ENCODE measurements at regions not wholly inside any gene's neighbourhood (a gene's known extent, or its start where the extent isn't known, plus 50 kb on each side); places are given as distances from the start of the nearest gene placed in this dataset.

GRCh38 chr3:20808864-20809263 is 622.9 kb upstream of the SGO1 start:
- H3K27me3 ChIP-seq (ENCODE audit: insufficient read depth, low read length), result no peaks in the 10 kb centered on the region

DNA sequence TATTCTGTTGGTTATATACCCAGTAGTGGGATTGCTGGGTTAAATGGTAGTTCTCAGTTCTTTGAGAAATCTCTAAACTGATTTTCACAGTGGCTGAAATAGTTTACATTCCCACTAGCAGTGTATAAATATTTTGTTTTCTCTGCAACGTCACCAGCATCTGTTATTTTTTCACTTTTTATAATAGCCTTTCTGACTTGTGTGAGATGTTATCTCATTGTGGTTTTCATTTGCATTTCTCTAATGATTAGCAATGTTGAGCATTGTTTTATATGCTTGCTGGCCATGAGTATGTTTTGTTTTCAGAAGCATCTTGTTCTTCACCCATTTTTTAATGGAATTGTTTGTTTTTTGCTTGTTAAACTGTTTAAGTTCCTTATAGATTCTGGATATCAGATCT is 612.7 kb upstream of the SGO1 start:
- Histone ChIP-seq H3K4me3 (ENCODE audit: low read length) (no peak overlapping the region), H3K4me1 (ENCODE audit: insufficient read depth, low read length) (no peaks in the 10 kb centered on the region), H3K9me3 (ENCODE audit: insufficient read depth, low read depth, low read length) (peaks cover 5% of the 10 kb centered on the region; the same call in 1 of the 2 replicates), H3K9ac (ENCODE audit: low read depth, low read length) (no peak overlapping the region), H3K27me3 (ENCODE audit: insufficient read depth, low read length) (no peaks in the 10 kb centered on the region), H3K27ac (ENCODE audit: low read length) (no peak overlapping the region), H3K36me3 (ENCODE audit: insufficient read depth, low read depth, low read length) (no peaks in the 10 kb centered on the region)

More at GRCh38 chr3:20808864-20809263, 622.9 kb upstream of the SGO1 start:
- no peaks in the 10 kb centered on the region for H3K9me3 ChIP-seq (ENCODE audit: insufficient read depth, low read depth, low read length)
- H3K9ac ChIP-seq (ENCODE audit: low read depth, low read length), result no peak overlapping the region
- peaks cover 7% of the 10 kb centered on the region; the same call in 1 of the 2 replicates for H3K4me1 ChIP-seq (ENCODE audit: insufficient read depth, low read length)
- no peaks in the 10 kb centered on the region for H3K36me3 ChIP-seq (ENCODE audit: insufficient read depth, low read depth, low read length)
- H3K27ac ChIP-seq (ENCODE audit: low read length), result no peak overlapping the region
- H3K4me3 ChIP-seq (ENCODE audit: low read length), result no peak overlapping the region

DNA sequence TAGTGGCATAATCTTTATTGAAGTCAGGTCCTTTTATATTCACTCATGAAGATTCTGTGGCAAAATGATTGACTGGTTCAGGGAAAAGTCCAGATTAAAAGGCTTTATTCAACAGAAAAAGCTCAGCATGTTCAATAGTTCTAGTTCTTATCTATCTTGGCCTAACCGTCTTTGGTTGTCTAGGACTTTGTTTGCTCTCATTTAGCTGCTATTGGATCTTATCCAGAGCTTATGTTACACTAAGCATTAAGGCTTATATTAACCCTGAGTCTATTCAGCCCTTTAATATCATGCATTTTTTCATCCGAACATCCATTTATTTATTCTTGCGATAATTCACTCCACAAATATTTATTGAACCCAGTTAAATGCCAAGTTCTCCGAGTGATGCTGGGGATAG is 601.0 kb upstream of the SGO1 start:
- Histone ChIP-seq H3K9ac (ENCODE audit: low read depth, low read length) (no peak overlapping the region), H3K4me1 (ENCODE audit: insufficient read depth, low read length) (no peaks in the 10 kb centered on the region), H3K36me3 (ENCODE audit: insufficient read depth, low read depth, low read length) (no peaks in the 10 kb centered on the region), H3K27ac (ENCODE audit: low read length) (no peak overlapping the region), H3K27me3 (ENCODE audit: insufficient read depth, low read length) (no peaks in the 10 kb centered on the region), H3K9me3 (ENCODE audit: insufficient read depth, low read depth, low read length) (no peaks in the 10 kb centered on the region), H3K4me3 (ENCODE audit: low read length) (no peak overlapping the region)

- no peaks in the 10 kb centered on the region for H3K4me1 ChIP-seq (ENCODE audit: insufficient read depth, low read length)
- no peaks in the 10 kb centered on the region for H3K27me3 ChIP-seq (ENCODE audit: insufficient read depth, low read length)
- H3K4me3 ChIP-seq (ENCODE audit: low read length), result no peak overlapping the region
- H3K36me3 ChIP-seq (ENCODE audit: insufficient read depth, low read depth, low read length), result no peaks in the 10 kb centered on the region
- no peak overlapping the region for H3K9ac ChIP-seq (ENCODE audit: low read depth, low read length)
- H3K9me3 ChIP-seq (ENCODE audit: insufficient read depth, low read depth, low read length), result no peaks in the 10 kb centered on the region
- no peak overlapping the region for H3K27ac ChIP-seq (ENCODE audit: low read length)
Measured at GRCh38 chr3:20776692-20777091, 590.7 kb upstream of the SGO1 start.

DNA sequence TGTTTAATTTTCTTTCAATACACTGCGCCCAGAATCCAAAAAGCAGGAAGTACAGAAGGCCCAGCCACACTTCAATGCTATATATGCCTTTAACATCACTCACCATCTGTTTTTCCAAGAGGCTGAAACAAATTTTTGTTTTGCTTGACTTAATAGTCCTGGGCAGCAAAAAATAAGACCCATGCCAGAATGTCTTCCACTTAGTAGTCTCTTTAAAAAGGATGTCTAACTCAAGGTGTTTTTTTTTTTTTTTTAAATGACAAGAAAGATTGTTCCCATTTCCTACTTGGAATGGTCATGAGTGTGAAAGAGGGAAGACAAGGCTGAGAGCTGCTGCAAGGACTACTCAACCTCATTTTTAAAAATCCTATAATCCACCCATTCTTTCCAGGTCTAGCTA is 590.3 kb upstream of the SGO1 start:
- H3K27ac ChIP-seq (ENCODE audit: low read length), result no peak overlapping the region
- no peaks in the 10 kb centered on the region for H3K4me1 ChIP-seq (ENCODE audit: insufficient read depth, low read length)
- H3K9me3 ChIP-seq (ENCODE audit: insufficient read depth, low read depth, low read length), result no peaks in the 10 kb centered on the region
- no peaks in the 10 kb centered on the region for H3K27me3 ChIP-seq (ENCODE audit: insufficient read depth, low read length)
- no peak overlapping the region for H3K4me3 ChIP-seq (ENCODE audit: low read length)
- H3K9ac ChIP-seq (ENCODE audit: low read depth, low read length), result no peak overlapping the region
- no peaks in the 10 kb centered on the region for H3K36me3 ChIP-seq (ENCODE audit: insufficient read depth, low read depth, low read length)

DNA sequence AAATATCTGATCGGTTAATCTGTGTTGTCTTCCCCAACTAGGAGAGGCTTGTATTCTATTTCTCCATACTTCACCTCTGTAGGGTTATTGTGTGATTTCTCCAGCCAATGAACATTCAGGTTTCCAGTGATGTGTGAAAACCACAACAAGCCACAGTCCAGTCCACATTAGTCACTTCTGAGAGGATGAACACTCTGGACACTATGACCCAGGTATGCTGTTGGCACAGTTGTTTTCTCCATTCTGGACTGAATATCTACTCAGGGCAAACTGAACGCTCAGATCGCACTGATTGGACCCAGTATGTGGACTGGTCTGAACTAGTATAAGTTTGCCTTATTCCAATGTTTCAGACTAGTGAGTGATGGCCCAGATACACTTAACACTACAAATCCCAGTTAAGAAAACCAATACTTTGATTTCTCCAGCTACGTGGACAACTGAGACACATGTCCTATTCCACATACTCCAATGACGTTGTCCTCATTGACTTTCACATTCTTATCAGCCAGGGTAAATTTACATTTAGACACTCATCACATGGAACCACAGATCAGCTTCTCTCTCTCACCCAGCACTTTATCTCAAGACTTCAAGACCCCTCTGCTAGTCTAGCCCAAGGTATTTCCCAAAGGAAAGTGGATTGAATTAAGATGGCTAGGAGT is 587.4 kb upstream of the SGO1 start:
- Histone ChIP-seq H3K27me3 (ENCODE audit: insufficient read depth, low read length) (no peaks in the 10 kb centered on the region), H3K36me3 (ENCODE audit: insufficient read depth, low read depth, low read length) (no peaks in the 10 kb centered on the region), H3K4me1 (ENCODE audit: insufficient read depth, low read length) (no peaks in the 10 kb centered on the region), H3K27ac (ENCODE audit: low read length) (no peak overlapping the region), H3K9me3 (ENCODE audit: insufficient read depth, low read depth, low read length) (no peaks in the 10 kb centered on the region), H3K9ac (ENCODE audit: low read depth, low read length) (no peak overlapping the region), H3K4me3 (ENCODE audit: low read length) (no peak overlapping the region)

DNA sequence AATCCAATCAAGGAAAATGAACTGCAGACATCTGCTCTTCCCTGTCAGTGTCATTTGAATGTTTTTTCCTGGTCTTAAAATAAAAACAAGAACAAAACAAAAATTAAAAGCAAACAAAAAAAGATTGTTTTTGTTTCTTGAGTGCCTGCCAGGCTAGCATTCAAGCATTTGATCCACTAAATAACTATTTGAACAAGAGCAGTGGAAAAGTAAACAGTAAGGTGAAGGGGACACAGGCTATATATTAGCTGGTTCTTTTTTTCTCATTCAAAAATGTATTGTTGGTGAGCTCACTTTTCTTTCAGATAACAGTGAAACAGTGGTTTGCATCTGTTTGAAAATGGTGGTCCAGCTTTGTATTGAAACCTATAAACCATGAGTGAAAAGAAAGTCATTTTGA is 586.9 kb upstream of the SGO1 start:
- H3K27me3 ChIP-seq (ENCODE audit: insufficient read depth, low read length), result no peaks in the 10 kb centered on the region
- H3K36me3 ChIP-seq (ENCODE audit: insufficient read depth, low read depth, low read length), result no peaks in the 10 kb centered on the region
- H3K4me3 ChIP-seq (ENCODE audit: low read length), result no peak overlapping the region
- H3K9ac ChIP-seq (ENCODE audit: low read depth, low read length), result no peak overlapping the region
- no peaks in the 10 kb centered on the region for H3K9me3 ChIP-seq (ENCODE audit: insufficient read depth, low read depth, low read length)
- H3K4me1 ChIP-seq (ENCODE audit: insufficient read depth, low read length), result no peaks in the 10 kb centered on the region
- no peak overlapping the region for H3K27ac ChIP-seq (ENCODE audit: low read length)

DNA sequence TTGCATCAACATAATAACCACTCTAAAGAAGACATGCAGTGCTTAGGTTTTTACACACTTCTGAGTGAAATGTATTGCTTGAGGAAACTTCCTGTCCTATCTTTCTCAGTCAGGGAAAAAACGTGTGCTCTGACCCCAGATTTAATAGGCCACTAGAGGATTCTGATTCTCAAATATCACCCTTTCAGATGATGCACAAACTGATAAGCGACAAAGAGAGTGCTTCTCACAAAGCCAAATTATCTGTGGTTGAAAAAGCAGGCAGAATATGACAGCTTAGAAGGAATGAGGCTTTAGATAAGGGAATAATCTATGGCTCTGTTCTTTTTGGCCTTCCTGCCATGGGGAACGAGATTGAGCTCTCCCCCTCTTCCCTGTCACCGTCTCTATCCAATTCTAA is 583.4 kb upstream of the SGO1 start:
- no peak overlapping the region for H3K27ac ChIP-seq (ENCODE audit: low read length)
- no peaks in the 10 kb centered on the region for H3K36me3 ChIP-seq (ENCODE audit: insufficient read depth, low read depth, low read length)
- no peak overlapping the region for H3K9ac ChIP-seq (ENCODE audit: low read depth, low read length)
- no peaks in the 10 kb centered on the region for H3K4me1 ChIP-seq (ENCODE audit: insufficient read depth, low read length)
- no peaks in the 10 kb centered on the region for H3K27me3 ChIP-seq (ENCODE audit: insufficient read depth, low read length)
- no peak overlapping the region for H3K4me3 ChIP-seq (ENCODE audit: low read length)
- H3K9me3 ChIP-seq (ENCODE audit: insufficient read depth, low read depth, low read length), result no peaks in the 10 kb centered on the region

DNA sequence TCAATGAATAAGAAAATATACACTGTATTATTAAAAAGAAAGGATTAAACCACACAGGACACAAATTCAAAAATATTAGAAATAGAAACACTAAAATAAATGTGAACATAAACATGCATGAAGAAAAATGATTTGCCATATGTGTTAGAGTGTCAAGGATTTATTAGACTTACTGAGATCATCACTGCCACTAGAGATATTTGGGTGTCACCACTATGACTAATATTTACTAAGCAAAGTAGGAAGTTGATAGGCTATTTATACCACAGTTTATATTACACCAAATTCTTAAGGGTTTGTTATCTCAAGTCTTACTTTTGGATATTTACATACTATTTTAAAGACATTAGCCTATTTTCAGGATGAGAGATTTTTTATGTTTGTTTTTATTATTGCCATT is 575.0 kb upstream of the SGO1 start:
- H3K9ac ChIP-seq (ENCODE audit: low read depth, low read length), result no peak overlapping the region
- no peaks in the 10 kb centered on the region for H3K27me3 ChIP-seq (ENCODE audit: insufficient read depth, low read length)
- H3K4me1 ChIP-seq (ENCODE audit: insufficient read depth, low read length), result no peaks in the 10 kb centered on the region
- no peak overlapping the region for H3K4me3 ChIP-seq (ENCODE audit: low read length)
- no peaks in the 10 kb centered on the region for H3K36me3 ChIP-seq (ENCODE audit: insufficient read depth, low read depth, low read length)
- no peaks in the 10 kb centered on the region; the same call in 1 of the 2 replicates for H3K9me3 ChIP-seq (ENCODE audit: insufficient read depth, low read depth, low read length)
- no peak overlapping the region for H3K27ac ChIP-seq (ENCODE audit: low read length)

- Histone ChIP-seq H3K9me3 (ENCODE audit: insufficient read depth, low read depth, low read length) (no peaks in the 10 kb centered on the region; the same call in 1 of the 2 replicates), H3K9ac (ENCODE audit: low read depth, low read length) (no peak overlapping the region), H3K4me3 (ENCODE audit: low read length) (no peak overlapping the region), H3K36me3 (ENCODE audit: insufficient read depth, low read depth, low read length) (no peaks in the 10 kb centered on the region), H3K27me3 (ENCODE audit: insufficient read depth, low read length) (no peaks in the 10 kb centered on the region), H3K4me1 (ENCODE audit: insufficient read depth, low read length) (no peaks in the 10 kb centered on the region), H3K27ac (ENCODE audit: low read length) (no peak overlapping the region)
Measured at GRCh38 chr3:20752416-20752815, 566.4 kb upstream of the SGO1 start.

DNA sequence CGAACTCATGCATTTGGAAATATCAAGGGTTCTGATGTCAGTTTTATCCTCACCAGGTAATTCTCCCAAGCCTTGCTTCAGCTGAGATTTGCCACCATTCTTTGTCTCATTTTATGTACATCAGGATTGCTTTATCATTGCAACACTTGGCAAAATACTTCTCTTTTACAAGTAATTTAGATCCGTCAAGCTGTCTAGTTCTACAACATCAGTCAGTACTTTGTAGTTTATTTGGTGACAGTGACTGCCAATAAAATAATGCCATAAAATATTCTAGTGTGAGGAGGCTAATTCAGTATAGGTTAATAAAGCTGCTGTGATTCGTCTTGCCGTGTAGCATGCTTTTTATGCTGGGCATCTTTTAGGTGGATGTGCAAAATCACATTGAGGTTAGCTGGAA is 565.3 kb upstream of the SGO1 start:
- no peaks in the 10 kb centered on the region; the same call in 1 of the 2 replicates for H3K9me3 ChIP-seq (ENCODE audit: insufficient read depth, low read depth, low read length)
- H3K4me3 ChIP-seq (ENCODE audit: low read length), result no peak overlapping the region
- no peaks in the 10 kb centered on the region for H3K27me3 ChIP-seq (ENCODE audit: insufficient read depth, low read length)
- no peaks in the 10 kb centered on the region for H3K36me3 ChIP-seq (ENCODE audit: insufficient read depth, low read depth, low read length)
- no peak overlapping the region for H3K27ac ChIP-seq (ENCODE audit: low read length)
- H3K9ac ChIP-seq (ENCODE audit: low read depth, low read length), result no peak overlapping the region
- H3K4me1 ChIP-seq (ENCODE audit: insufficient read depth, low read length), result no peaks in the 10 kb centered on the region

DNA sequence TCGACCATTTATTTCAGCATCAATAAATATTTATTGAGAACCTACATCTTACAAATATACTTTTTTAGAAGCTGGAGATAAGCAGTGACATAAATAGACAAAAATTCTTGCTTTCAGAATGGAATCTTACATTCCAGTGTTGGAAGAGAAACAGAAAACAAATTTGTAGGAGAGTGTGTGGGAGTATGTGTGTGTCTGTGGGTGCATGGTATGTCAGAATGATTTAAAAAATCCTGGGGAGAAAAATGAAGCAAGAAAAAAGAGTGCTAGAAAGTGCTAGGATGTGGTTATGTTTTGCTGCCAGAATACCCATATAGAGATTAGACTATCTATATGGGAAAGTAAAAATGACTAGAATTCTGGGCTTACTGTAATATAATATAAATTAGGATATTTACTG is 561.7 kb upstream of the SGO1 start:
- Histone ChIP-seq H3K4me3 (ENCODE audit: low read length) (no peak overlapping the region), H3K9ac (ENCODE audit: low read depth, low read length) (no peak overlapping the region), H3K27me3 (ENCODE audit: insufficient read depth, low read length) (no peaks in the 10 kb centered on the region), H3K4me1 (ENCODE audit: insufficient read depth, low read length) (peaks cover 14% of the 10 kb centered on the region; the same call in 1 of the 2 replicates), H3K27ac (ENCODE audit: low read length) (no peak overlapping the region), H3K9me3 (ENCODE audit: insufficient read depth, low read depth, low read length) (no peaks in the 10 kb centered on the region; the same call in 1 of the 2 replicates), H3K36me3 (ENCODE audit: insufficient read depth, low read depth, low read length) (no peaks in the 10 kb centered on the region)

Data from iPS-20b (cell line).